ENCODE measurements at regions not wholly inside any gene's neighbourhood (a gene's known extent, or its start where the extent isn't known, plus 50 kb on each side); places are given as distances from the start of the nearest gene placed in this dataset.

- TF ChIP-seq CTCF (conservative IDR thresholded peaks at IDR 0.05) (no peak), ZFX (IDR thresholded peaks at IDR 0.05) (no peak)
Observed at GRCh38 chr5:12413075-12413474, 508.8 kb upstream of the CTNND2 start.
